BLaER1 treated with 17β-estradiol and CSF1 and Interleukin-3, amounts not matched to agents 10 nM and 100 nM (cell line): ENCODE measurements at regions not wholly inside any gene's neighbourhood (a gene's known extent, or its start where the extent isn't known, plus 50 kb on each side); places are given as distances from the start of the nearest gene placed in this dataset.
A peak's percentile ranks its signal among the peaks of the same experiment; 100 is the strongest.

ENCODE experiments used
- H3K27ac ChIP-seq, 11 experiments: shearing (Covaris generic); formaldehyde crosslinking; 2 replicates each; pipeline ENCODE4 v1.8.1; 2022
- H3K27me3 ChIP-seq, 11 experiments: shearing (Covaris generic); formaldehyde crosslinking; 2 replicates each; pipeline ENCODE4 v1.8.1; 2022
- H3K36me3 ChIP-seq, 11 experiments: shearing (Covaris generic); formaldehyde crosslinking; 2 replicates each; pipeline ENCODE4 v1.8.1; 2022
- H3K4me1 ChIP-seq, 10 experiments: shearing (Covaris generic); formaldehyde crosslinking; 2 replicates each; pipeline ENCODE4 v1.8.1; 2022
- H3K4me2 ChIP-seq, 11 experiments: shearing (Covaris generic); formaldehyde crosslinking; 2 replicates each; pipeline ENCODE4 v1.8.1; 2022
- H3K4me3 ChIP-seq, 10 experiments: shearing (Covaris generic); formaldehyde crosslinking; 2 replicates each; pipeline ENCODE4 v1.8.1; 2022
- H3K9ac ChIP-seq, 11 experiments: shearing (Covaris generic); formaldehyde crosslinking; 2 replicates each; pipeline ENCODE4 v1.8.1; 2022
- H3K9me3 ChIP-seq, 11 experiments: shearing (Covaris generic); formaldehyde crosslinking; replicated peaks in 1 of 11; 2 replicates each; pipeline ENCODE4 v1.8.1; 2022
- H4K20me1 ChIP-seq, 11 experiments: shearing (Covaris generic); formaldehyde crosslinking; 2 replicates each; pipeline ENCODE4 v1.8.1; 2022
- Cebpa-rat ChIP-seq, 11 experiments: shearing (Covaris generic); IDR thresholded peaks; 2 replicates each; pipeline ENCODE4 v1.8.1; 2022

- Histone ChIP-seq H3K4me3 (no peak overlapping the region), H3K27ac (no peak overlapping the region), H4K20me1 (no peaks in the 10 kb centered on the region), H3K4me2 (no peak overlapping the region), H3K36me3 (no peaks in the 10 kb centered on the region), H3K27me3 (no peaks in the 10 kb centered on the region), H3K9me3 (no peaks in the 10 kb centered on the region), H3K9ac (no peak overlapping the region), H3K4me1 (no peaks in the 10 kb centered on the region)
- no peak for TF ChIP-seq Cebpa-rat (IDR thresholded peaks at IDR 0.05)
Measured at GRCh38 chr18:64639536-64639935, 490.6 kb upstream of the LINC00305 start.

- no peaks in the 10 kb centered on the region for H3K9me3 ChIP-seq
- no peak overlapping the region for H3K9ac ChIP-seq
- H4K20me1 ChIP-seq = no peaks in the 10 kb centered on the region
- TF ChIP-seq Cebpa-rat (IDR thresholded peaks at IDR 0.05) = no peak
- H3K4me2 ChIP-seq = no peak overlapping the region
- H3K27me3 ChIP-seq = no peaks in the 10 kb centered on the region
- no peaks in the 10 kb centered on the region for H3K36me3 ChIP-seq
- H3K4me3 ChIP-seq = no peak overlapping the region
- H3K27ac ChIP-seq = no peak overlapping the region
- H3K4me1 ChIP-seq = no peaks in the 10 kb centered on the region
Measured at GRCh38 chr18:64620971-64621560, 472.2 kb upstream of the LINC00305 start.

GRCh38 chr18:64618390-64618789, 469.5 kb upstream of the LINC00305 start:
- TF ChIP-seq Cebpa-rat (IDR thresholded peaks at IDR 0.05) = no peak
- Histone ChIP-seq H3K4me1 (peaks cover 0 to 19% (median 10%) of the 10 kb centered on the region in 10 experiments; a peak in 12 of 20 replicates), H3K4me3 (no peak overlapping the region), H3K27me3 (no peaks in the 10 kb centered on the region), H4K20me1 (no peaks in the 10 kb centered on the region), H3K9me3 (no peaks in the 10 kb centered on the region), H3K4me2 (no peak overlapping the region), H3K27ac (no peak overlapping the region), H3K36me3 (no peaks in the 10 kb centered on the region), H3K9ac (no peak overlapping the region)

- peaks cover 0 to 19% (median 10%) of the 10 kb centered on the region in 10 experiments; a peak in 12 of 20 replicates for H3K4me1 ChIP-seq
- no peak for TF ChIP-seq Cebpa-rat (IDR thresholded peaks at IDR 0.05)
- no peaks in the 10 kb centered on the region for H3K27me3 ChIP-seq
- no peak overlapping the region for H3K4me3 ChIP-seq
- no peak overlapping the region for H3K9ac ChIP-seq
- H3K4me2 ChIP-seq = peak overlapping the region in 2 of 11 experiments; percentile 50 to 72; a peak in 3 of 22 replicates
- H3K27ac ChIP-seq = no peak overlapping the region
- no peaks in the 10 kb centered on the region for H3K9me3 ChIP-seq
- H4K20me1 ChIP-seq = no peaks in the 10 kb centered on the region
- H3K36me3 ChIP-seq = no peaks in the 10 kb centered on the region
Measured at GRCh38 chr18:64615021-64615420, 466.1 kb upstream of the LINC00305 start.

GRCh38 chr18:64614446-64614845, 465.6 kb upstream of the LINC00305 start:
- Histone ChIP-seq H3K36me3 (no peaks in the 10 kb centered on the region), H3K9ac (no peak overlapping the region), H3K27ac (no peak overlapping the region), H3K4me3 (no peak overlapping the region), H3K9me3 (no peaks in the 10 kb centered on the region), H4K20me1 (no peaks in the 10 kb centered on the region), H3K4me2 (peak overlapping the region in 8 of 11 experiments; percentile 26 to 72 (median 47); a peak in 15 of 22 replicates), H3K27me3 (no peaks in the 10 kb centered on the region), H3K4me1 (peaks cover 0 to 19% (median 10%) of the 10 kb centered on the region in 10 experiments; a peak in 12 of 20 replicates)
- no peak for TF ChIP-seq Cebpa-rat (IDR thresholded peaks at IDR 0.05)

- H3K36me3 ChIP-seq = no peaks in the 10 kb centered on the region
- H3K4me3 ChIP-seq = no peak overlapping the region
- TF ChIP-seq Cebpa-rat (IDR thresholded peaks at IDR 0.05) = no peak
Measured at GRCh38 chr18:64592246-64592645, 443.4 kb upstream of the LINC00305 start.

GRCh38 chr18:64589000-64589399, 440.1 kb upstream of the LINC00305 start:
- Histone ChIP-seq H3K4me3 (no peak overlapping the region), H4K20me1 (no peaks in the 10 kb centered on the region), H3K4me2 (peak overlapping the region in 2 of 11 experiments; percentile 18 to 33; a peak in 2 of 22 replicates), H3K36me3 (no peaks in the 10 kb centered on the region), H3K9ac (no peak overlapping the region), H3K27ac (no peak overlapping the region), H3K27me3 (no peaks in the 10 kb centered on the region), H3K4me1 (peaks cover 0 to 28% (median 7%) of the 10 kb centered on the region in 10 experiments; a peak in 13 of 20 replicates), H3K9me3 (no peaks in the 10 kb centered on the region; a peak in 1 of 22 replicates)
- no peak for TF ChIP-seq Cebpa-rat (IDR thresholded peaks at IDR 0.05)

More at GRCh38 chr18:64592246-64592645, 443.4 kb upstream of the LINC00305 start:
- Histone ChIP-seq H3K27me3 (no peaks in the 10 kb centered on the region), H3K4me1 (peaks cover 0 to 21% (median 7%) of the 10 kb centered on the region in 10 experiments; a peak in 13 of 20 replicates), H3K27ac (no peak overlapping the region), H3K9ac (no peak overlapping the region), H3K9me3 (no peaks in the 10 kb centered on the region; a peak in 1 of 22 replicates), H4K20me1 (no peaks in the 10 kb centered on the region), H3K4me2 (no peak overlapping the region)

GRCh38 chr18:64566456-64566855, 417.6 kb upstream of the LINC00305 start:
- no peaks in the 10 kb centered on the region for H3K27me3 ChIP-seq
- no peaks in the 10 kb centered on the region for H3K36me3 ChIP-seq
- H3K27ac ChIP-seq = no peak overlapping the region
- no peak overlapping the region for H3K4me2 ChIP-seq
- no peak overlapping the region for H3K9ac ChIP-seq
- TF ChIP-seq Cebpa-rat (IDR thresholded peaks at IDR 0.05) = no peak
- peaks cover 0 to 12% (median 5%) of the 10 kb centered on the region in 11 experiments; a peak in 12 of 22 replicates for H3K9me3 ChIP-seq
- no peak overlapping the region for H3K4me3 ChIP-seq
- H4K20me1 ChIP-seq = no peaks in the 10 kb centered on the region
- no peaks in the 10 kb centered on the region for H3K4me1 ChIP-seq

GRCh38 chr18:64562651-64563050, 413.8 kb upstream of the LINC00305 start:
- H3K4me3 ChIP-seq = no peak overlapping the region
- no peak overlapping the region for H3K4me2 ChIP-seq
- no peaks in the 10 kb centered on the region for H4K20me1 ChIP-seq
- H3K9me3 ChIP-seq = peaks cover 0 to 9% (median 5%) of the 10 kb centered on the region in 11 experiments; a peak in 11 of 22 replicates
- no peaks in the 10 kb centered on the region for H3K27me3 ChIP-seq
- H3K9ac ChIP-seq = no peak overlapping the region
- H3K27ac ChIP-seq = no peak overlapping the region
- H3K4me1 ChIP-seq = no peaks in the 10 kb centered on the region
- H3K36me3 ChIP-seq = no peaks in the 10 kb centered on the region
- no peak for TF ChIP-seq Cebpa-rat (IDR thresholded peaks at IDR 0.05)

- H3K4me2 ChIP-seq = no peak overlapping the region
- no peaks in the 10 kb centered on the region for H4K20me1 ChIP-seq
- H3K9me3 ChIP-seq = no peaks in the 10 kb centered on the region
- TF ChIP-seq Cebpa-rat (IDR thresholded peaks at IDR 0.05) = no peak
- no peaks in the 10 kb centered on the region for H3K4me1 ChIP-seq
- H3K27ac ChIP-seq = no peak overlapping the region
- no peak overlapping the region for H3K4me3 ChIP-seq
- H3K9ac ChIP-seq = no peak overlapping the region
- no peaks in the 10 kb centered on the region for H3K27me3 ChIP-seq
- H3K36me3 ChIP-seq = no peaks in the 10 kb centered on the region
Measured at GRCh38 chr18:64546451-64546850, 397.6 kb upstream of the LINC00305 start.
